Ishikawa (cell line): ENCODE measurements at regions not wholly inside any gene's neighbourhood (a gene's known extent, or its start where the extent isn't known, plus 50 kb on each side); places are given as distances from the start of the nearest gene placed in this dataset.

Experiments used
- CEBPB ChIP-seq: IDR thresholded peaks from 2 replicates; pipeline ENCODE4 v1.6.1; 2012
- CREB1 ChIP-seq: IDR thresholded peaks from 2 replicates; pipeline ENCODE4 v1.6.1; 2012; ENCODE audit warnings: low read depth
- EGR1 ChIP-seq: IDR thresholded peaks from 2 replicates; pipeline ENCODE4 v1.6.1; 2012
- EP300 ChIP-seq: IDR thresholded peaks from 2 replicates; pipeline ENCODE4 v1.6.1; 2012; ENCODE audit warnings: borderline replicate concordance
- FOXM1 ChIP-seq: IDR thresholded peaks from 2 replicates; pipeline ENCODE4 v1.6.1; 2012; ENCODE audit warnings: low read depth, borderline replicate concordance
- NFIC ChIP-seq: IDR thresholded peaks from 2 replicates; pipeline ENCODE4 v1.6.1; 2012
- RAD21 ChIP-seq: IDR thresholded peaks from 2 replicates; pipeline ENCODE4 v1.6.1; 2012; ENCODE audit warnings: low read depth
- TAF1 ChIP-seq: IDR thresholded peaks from 2 replicates; pipeline ENCODE4 v1.6.1; 2012; ENCODE audit warnings: low read depth, mild to moderate bottlenecking
- TCF12 ChIP-seq: IDR thresholded peaks from 2 replicates; pipeline ENCODE4 v1.6.1; 2012; ENCODE audit warnings: low read depth
- TEAD4 ChIP-seq: IDR thresholded peaks from 2 replicates; pipeline ENCODE4 v1.6.1; 2012
- YY1 ChIP-seq: IDR thresholded peaks from 2 replicates; pipeline ENCODE4 v1.6.1; 2012; ENCODE audit warnings: low read depth
- ZBTB7A ChIP-seq: IDR thresholded peaks from 2 replicates; pipeline ENCODE4 v1.6.1; 2012; ENCODE audit warnings: low read depth
- TF ChIP-seq, protein P1 (sequence below): IDR thresholded peaks from 2 replicates; pipeline ENCODE4 v1.6.1; 2012
- TF ChIP-seq, protein P2 (sequence below): IDR thresholded peaks from 2 replicates; pipeline ENCODE4 v1.6.1; 2012; ENCODE audit warnings: low read depth, mild to moderate bottlenecking
- TF ChIP-seq, protein P3 (sequence below): IDR thresholded peaks from 2 replicates; pipeline ENCODE4 v1.6.1; 2012

DNA sequence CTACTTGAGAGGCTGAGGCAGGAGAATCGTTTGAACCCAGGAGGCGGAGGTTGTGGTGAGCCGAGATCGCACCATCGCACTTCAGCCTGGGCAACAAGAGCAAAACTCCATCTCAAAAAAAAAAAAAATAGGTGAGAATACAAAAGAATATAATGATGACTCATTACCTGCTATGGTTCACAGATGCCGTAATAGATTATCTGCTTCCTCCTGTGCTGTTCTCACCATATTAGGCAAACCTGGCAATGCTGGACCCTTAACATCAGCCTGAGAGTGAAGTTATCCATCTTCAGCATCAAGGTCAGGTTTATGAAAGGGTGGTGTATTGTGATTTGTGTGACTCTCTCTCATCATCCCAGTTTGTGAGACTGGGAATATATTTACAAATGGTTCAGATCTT, 271.3 kb upstream of the CPHXL start:
- no peak for TF ChIP-seq CREB1
- TF ChIP-seq, protein P1, sequence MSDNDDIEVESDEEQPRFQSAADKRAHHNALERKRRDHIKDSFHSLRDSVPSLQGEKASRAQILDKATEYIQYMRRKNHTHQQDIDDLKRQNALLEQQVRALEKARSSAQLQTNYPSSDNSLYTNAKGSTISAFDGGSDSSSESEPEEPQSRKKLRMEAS, result no peak
- TF ChIP-seq EP300, result no peak
- TF ChIP-seq, protein P2, sequence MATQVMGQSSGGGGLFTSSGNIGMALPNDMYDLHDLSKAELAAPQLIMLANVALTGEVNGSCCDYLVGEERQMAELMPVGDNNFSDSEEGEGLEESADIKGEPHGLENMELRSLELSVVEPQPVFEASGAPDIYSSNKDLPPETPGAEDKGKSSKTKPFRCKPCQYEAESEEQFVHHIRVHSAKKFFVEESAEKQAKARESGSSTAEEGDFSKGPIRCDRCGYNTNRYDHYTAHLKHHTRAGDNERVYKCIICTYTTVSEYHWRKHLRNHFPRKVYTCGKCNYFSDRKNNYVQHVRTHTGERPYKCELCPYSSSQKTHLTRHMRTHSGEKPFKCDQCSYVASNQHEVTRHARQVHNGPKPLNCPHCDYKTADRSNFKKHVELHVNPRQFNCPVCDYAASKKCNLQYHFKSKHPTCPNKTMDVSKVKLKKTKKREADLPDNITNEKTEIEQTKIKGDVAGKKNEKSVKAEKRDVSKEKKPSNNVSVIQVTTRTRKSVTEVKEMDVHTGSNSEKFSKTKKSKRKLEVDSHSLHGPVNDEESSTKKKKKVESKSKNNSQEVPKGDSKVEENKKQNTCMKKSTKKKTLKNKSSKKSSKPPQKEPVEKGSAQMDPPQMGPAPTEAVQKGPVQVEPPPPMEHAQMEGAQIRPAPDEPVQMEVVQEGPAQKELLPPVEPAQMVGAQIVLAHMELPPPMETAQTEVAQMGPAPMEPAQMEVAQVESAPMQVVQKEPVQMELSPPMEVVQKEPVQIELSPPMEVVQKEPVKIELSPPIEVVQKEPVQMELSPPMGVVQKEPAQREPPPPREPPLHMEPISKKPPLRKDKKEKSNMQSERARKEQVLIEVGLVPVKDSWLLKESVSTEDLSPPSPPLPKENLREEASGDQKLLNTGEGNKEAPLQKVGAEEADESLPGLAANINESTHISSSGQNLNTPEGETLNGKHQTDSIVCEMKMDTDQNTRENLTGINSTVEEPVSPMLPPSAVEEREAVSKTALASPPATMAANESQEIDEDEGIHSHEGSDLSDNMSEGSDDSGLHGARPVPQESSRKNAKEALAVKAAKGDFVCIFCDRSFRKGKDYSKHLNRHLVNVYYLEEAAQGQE, result no peak
- no peak for TF ChIP-seq TAF1
- TF ChIP-seq FOXM1, result no peak
- TF ChIP-seq TEAD4, result no peak
- no peak for TF ChIP-seq NFIC
- no peak for TF ChIP-seq EGR1
- no peak for TF ChIP-seq TCF12
- TF ChIP-seq, protein P3, sequence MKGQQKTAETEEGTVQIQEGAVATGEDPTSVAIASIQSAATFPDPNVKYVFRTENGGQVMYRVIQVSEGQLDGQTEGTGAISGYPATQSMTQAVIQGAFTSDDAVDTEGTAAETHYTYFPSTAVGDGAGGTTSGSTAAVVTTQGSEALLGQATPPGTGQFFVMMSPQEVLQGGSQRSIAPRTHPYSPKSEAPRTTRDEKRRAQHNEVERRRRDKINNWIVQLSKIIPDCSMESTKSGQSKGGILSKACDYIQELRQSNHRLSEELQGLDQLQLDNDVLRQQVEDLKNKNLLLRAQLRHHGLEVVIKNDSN, result no peak
- TF ChIP-seq CEBPB, result no peak
- no peak for TF ChIP-seq RAD21
- no peak for TF ChIP-seq ZBTB7A

DNA sequence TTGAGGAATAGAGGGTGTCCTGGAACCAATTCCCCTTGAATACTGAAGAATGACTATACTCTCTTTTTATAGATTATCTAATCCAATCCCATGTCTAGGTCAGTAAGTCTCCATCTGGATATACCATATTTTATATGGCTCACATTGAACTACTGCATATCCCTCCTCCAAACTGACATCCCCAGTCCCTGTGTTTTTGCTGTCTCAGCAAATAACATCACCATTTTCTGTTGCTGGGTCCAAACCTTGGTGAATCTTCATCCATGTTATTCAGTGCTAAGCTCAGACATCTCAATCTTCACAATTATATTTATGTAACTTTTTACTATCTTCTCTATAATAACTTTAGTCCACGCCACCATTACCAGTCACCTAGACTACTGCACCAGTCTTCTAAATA, 269.6 kb upstream of the CNTNAP4 start:
- TF ChIP-seq FOXM1 (no peak), TEAD4 (no peak), CREB1 (no peak)
- TF ChIP-seq, protein P3, result no peak

DNA sequence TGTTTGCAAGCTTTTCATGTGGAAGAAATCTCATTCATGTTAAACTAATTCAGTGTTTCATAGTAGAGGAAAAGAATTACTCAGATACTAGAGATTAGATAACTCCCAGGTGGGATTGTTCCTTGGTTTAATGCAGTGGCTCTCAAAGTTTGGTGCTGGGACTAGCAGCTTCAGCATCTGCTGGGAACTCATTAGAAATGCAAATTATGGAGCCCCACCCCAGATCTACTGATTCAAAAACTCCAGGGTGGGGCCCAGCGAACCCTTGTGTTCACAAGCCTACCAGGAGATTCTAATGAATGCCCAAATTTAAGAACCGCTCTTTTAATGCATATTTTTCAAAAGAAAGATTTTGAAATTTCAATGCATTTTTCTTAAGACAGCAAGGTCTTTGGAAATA, 253.4 kb upstream of the CNTNAP4 start:
- no peak for TF ChIP-seq TCF12
- TF ChIP-seq NFIC, result no peak
- TF ChIP-seq ZBTB7A, result no peak
- TF ChIP-seq FOXM1, result no peak
- TF ChIP-seq EP300, result no peak
- TF ChIP-seq, protein P2, result no peak

DNA sequence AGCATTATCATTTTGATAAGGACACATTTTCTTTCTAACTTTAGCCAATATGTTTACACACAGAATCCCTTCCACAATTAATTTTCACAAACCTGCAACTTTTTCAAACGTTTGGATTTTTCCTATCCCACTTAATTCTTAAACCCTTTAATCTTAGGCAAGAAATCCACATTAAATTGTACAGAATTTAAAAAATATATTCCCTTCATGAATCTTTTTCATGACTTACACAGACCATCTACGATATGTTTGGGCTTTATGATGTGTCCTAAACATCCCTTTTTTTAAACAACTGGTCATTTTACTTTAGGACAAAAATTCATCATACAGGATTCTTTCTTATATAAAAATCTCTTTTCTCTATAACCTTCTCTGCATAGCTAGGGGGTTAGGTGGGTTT, 241.5 kb upstream of the CNTNAP4 start:
- TF ChIP-seq FOXM1, result no peak
- TF ChIP-seq CREB1, result no peak
- TF ChIP-seq CEBPB, result no peak
- TF ChIP-seq RAD21, result no peak
- TF ChIP-seq, protein P2, result no peak
- no peak for TF ChIP-seq ZBTB7A
- TF ChIP-seq EP300, result no peak
- TF ChIP-seq, protein P1, result no peak
- TF ChIP-seq TCF12, result no peak
- TF ChIP-seq, protein P3, result no peak
- no peak for TF ChIP-seq NFIC
- no peak for TF ChIP-seq TAF1

DNA sequence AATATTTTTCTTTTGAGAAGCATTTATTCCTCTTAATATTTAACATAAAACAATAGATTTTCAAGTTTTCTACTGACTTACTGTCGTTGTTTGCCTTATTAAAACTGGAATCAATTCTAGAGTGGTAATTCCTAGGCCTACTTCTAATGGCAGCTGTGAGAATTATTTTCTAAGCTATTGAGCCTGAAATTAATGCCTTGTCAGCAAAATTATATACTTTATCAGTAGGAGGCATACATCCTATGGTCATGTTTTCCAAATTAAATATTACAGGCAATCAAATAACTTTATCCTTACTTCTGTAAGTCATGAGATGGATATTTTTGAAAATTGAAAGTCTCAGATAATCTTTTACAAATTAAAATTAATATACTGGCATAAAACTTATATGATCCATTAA, 239.1 kb upstream of the CNTNAP4 start:
- TF ChIP-seq, protein P1, result no peak
- TF ChIP-seq, protein P3, result no peak
- TF ChIP-seq CREB1, result no peak
- TF ChIP-seq TAF1, result no peak
- no peak for TF ChIP-seq CEBPB
- no peak for TF ChIP-seq FOXM1
- no peak for TF ChIP-seq RAD21
- TF ChIP-seq ZBTB7A, result no peak
- no peak for TF ChIP-seq YY1
- TF ChIP-seq TCF12, result no peak
- no peak for TF ChIP-seq EP300
- no peak for TF ChIP-seq EGR1
- TF ChIP-seq, protein P2, result no peak
- no peak for TF ChIP-seq NFIC
- no peak for TF ChIP-seq TEAD4
